NT2/D1 (cell line): ENCODE measurements at regions not wholly inside any gene's neighbourhood (a gene's known extent, or its start where the extent isn't known, plus 50 kb on each side); places are given as distances from the start of the nearest gene placed in this dataset.
"Not testable (repeated sequence)": the region's sequence is repeated elsewhere in the genome, so short reads cannot be mapped to it uniquely, and the experiment has no call there.

Experiments used
- DNase-seq: peaks from one replicate; pipeline ENCODE4 v3.0.0-alpha.2; 2011; ENCODE audit warnings: low read depth, low spot score
- H3K27me3 ChIP-seq: 2 replicates; pipeline ENCODE4 v1.6.0; 2011; ENCODE audit warnings: mild to moderate bottlenecking; ENCODE audit not compliant: insufficient read length, insufficient read depth
- H3K36me3 ChIP-seq: 2 replicates; pipeline ENCODE4 v1.6.1; 2011; ENCODE audit warnings: mild to moderate bottlenecking, low read length, mixed read lengths; ENCODE audit not compliant: insufficient read depth, insufficient read length
- H3K4me1 ChIP-seq: 2 replicates; pipeline ENCODE4 v1.5.1; 2011; ENCODE audit not compliant: insufficient read depth, insufficient read length
- H3K4me3 ChIP-seq: 2 replicates; pipeline ENCODE4 v1.5.1; 2011; ENCODE audit warnings: low read depth; ENCODE audit not compliant: insufficient read length
- H3K9ac ChIP-seq: 2 replicates; pipeline ENCODE4 v1.6.0; 2011; ENCODE audit warnings: low read depth; ENCODE audit not compliant: insufficient read length
- H3K9me3 ChIP-seq: 2 replicates; pipeline ENCODE4 v1.5.1; 2011; ENCODE audit warnings: mild to moderate bottlenecking, low read length; ENCODE audit not compliant: insufficient read depth
- SUZ12 ChIP-seq: IDR thresholded peaks from 2 replicates; pipeline ENCODE4 v1.6.1; 2011; ENCODE audit not compliant: insufficient read length, insufficient read depth; ENCODE audit errors: extremely low read depth
- YY1 ChIP-seq: IDR thresholded peaks from 2 replicates; pipeline ENCODE4 v1.6.1; 2011; ENCODE audit not compliant: insufficient read length, insufficient read depth
- ZNF274 ChIP-seq: IDR thresholded peaks from 2 replicates; pipeline ENCODE4 v1.6.1; 2011; ENCODE audit warnings: mild to moderate bottlenecking, low read depth, low read length

DNA sequence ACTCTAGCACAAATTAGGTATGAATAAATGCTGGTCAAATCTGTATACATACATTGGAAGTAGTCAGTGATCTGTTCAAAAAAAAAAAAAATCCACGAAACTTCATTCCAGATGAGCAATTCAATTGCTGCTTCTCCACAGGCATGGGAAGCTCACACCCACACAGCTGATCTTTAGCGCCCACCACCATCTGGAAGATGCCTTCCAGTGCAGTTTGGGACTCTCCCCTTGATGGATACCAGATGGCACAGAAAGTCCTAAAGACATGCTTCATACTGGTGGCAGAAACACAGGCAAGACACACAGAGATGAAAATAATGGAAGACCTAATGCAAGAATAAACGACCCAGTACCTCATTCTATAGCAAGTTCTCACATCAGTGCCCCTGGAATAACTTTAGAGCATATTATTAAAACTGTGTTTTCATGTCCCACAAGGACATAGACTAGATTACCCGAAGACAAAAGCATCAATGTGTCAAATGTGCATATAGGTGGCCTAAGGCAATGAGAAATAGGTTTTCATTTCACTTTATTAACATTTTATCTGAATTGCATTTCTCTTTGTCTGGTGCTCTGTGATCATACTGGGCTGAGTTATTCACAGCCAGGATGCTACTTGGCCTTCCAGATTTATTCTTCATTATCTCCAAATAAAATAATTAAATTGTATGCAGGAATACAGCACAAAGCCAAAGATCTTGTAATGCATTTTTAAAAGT is 135.4 kb upstream of the TAS2R1 start:
- no peaks in the 10 kb centered on the region for H3K9me3 ChIP-seq
- H3K36me3 ChIP-seq: no peaks in the 10 kb centered on the region
- no peak for TF ChIP-seq SUZ12
- TF ChIP-seq YY1: no peak
- TF ChIP-seq ZNF274: no peak
- H3K4me1 ChIP-seq: no peaks in the 10 kb centered on the region
- H3K9ac ChIP-seq: no peak overlapping the region
- no peaks in the 10 kb centered on the region for H3K27me3 ChIP-seq
- H3K4me3 ChIP-seq: no peak overlapping the region
- DNase-seq: no peak

DNA sequence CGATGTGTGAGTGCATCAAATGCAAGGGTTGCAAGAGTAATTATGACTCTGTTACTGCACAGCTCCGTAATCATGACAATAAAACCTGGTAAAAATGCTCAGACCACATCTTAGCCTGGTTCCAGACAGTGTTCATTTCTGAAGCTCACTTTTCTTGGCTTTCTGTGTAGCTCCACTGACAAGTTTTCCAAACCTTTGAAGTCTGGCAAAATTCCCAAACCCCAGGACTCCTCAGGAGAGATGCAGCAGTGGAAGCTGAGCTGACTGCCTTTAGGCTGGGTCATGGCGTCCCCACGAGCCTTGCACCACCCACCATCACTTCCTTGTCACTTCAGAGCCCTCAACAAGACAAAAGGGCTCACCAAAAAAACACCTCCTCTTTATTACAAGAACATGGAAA is 131.6 kb upstream of the TAS2R1 start:
- Histone ChIP-seq H3K36me3 (no peaks in the 10 kb centered on the region), H3K4me3 (no peak overlapping the region), H3K27me3 (no peaks in the 10 kb centered on the region), H3K4me1 (no peaks in the 10 kb centered on the region), H3K9me3 (no peaks in the 10 kb centered on the region), H3K9ac (no peak overlapping the region)
- no peak for TF ChIP-seq ZNF274
- TF ChIP-seq YY1: no peak
- no peak for TF ChIP-seq SUZ12
- no peak for DNase-seq

DNA sequence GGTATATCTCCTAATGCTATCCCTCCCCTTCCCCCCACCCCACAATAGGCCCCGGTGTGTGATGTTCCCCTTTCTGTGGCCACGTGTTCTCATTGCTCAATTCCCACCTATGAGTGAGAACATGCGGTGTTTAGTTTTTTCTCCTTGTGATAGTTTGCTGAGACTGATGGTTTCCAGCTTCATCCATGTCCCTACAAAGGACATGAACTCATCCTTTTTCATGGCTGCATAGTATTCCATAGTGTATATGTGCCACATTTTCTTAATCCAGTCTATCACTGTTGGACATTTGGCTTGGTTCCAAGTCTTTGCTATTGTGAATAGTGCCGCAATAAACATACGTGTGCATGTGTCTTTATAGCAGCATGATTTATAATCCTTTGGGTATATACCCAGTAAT is 122.5 kb upstream of the TAS2R1 start:
- H3K4me3 ChIP-seq, DNase-seq, H3K9me3 ChIP-seq: not testable (repeated sequence)

DNA sequence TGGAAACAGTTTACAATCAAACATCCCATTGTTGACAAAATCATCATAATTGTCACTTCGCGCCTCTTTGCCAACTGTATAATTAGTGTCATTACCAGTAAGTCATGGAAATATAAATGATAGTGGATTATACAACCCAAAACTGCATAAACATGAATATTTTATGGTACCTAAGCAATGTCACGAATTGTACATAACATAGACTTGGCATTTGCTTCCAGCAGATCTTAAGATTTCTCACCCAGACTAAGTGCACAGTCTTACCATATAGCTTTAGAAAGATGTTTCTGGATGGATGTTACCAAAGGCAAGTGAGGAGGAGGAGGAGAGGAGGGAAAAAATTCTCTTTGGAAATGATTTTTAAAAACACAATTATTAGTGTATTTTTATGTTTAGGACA is 113.4 kb upstream of the TAS2R1 start:
- Histone ChIP-seq H3K27me3 (no peaks in the 10 kb centered on the region), H3K4me3 (no peak overlapping the region), H3K4me1 (no peaks in the 10 kb centered on the region), H3K9me3 (no peaks in the 10 kb centered on the region), H3K36me3 (no peaks in the 10 kb centered on the region), H3K9ac (no peak overlapping the region)
- TF ChIP-seq ZNF274 (no peak), YY1 (no peak), SUZ12 (no peak)
- no peak for DNase-seq

More for the DNA sequence above, 122.5 kb upstream of the TAS2R1 start:
- not testable (repeated sequence) for H3K27me3 ChIP-seq, H3K4me1 ChIP-seq, H3K36me3 ChIP-seq, H3K9ac ChIP-seq

DNA sequence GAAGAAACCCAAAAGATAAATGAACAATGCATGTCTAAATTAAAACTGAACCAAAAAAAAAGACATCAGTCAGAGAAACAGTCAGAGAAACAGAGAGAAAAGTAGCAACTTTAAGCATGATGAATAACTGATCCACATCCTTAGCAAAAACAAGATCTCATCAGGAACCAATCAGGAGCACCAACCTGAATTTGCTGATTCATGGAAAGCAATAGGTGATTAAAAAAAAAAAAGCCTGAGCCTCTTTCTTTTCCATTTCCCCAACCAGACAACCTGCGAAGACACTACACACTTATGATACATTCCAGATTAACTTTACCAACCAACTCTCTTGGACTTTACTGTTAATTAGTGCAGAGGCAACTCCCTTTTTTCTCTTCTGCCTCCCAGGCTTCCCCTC is 112.7 kb upstream of the TAS2R1 start:
- Histone ChIP-seq H3K9ac (no peak overlapping the region), H3K9me3 (no peaks in the 10 kb centered on the region), H3K36me3 (no peaks in the 10 kb centered on the region), H3K27me3 (no peaks in the 10 kb centered on the region), H3K4me1 (no peaks in the 10 kb centered on the region), H3K4me3 (no peak overlapping the region)
- no peak for TF ChIP-seq ZNF274
- TF ChIP-seq SUZ12: no peak
- TF ChIP-seq YY1: no peak
- no peak for DNase-seq

DNA sequence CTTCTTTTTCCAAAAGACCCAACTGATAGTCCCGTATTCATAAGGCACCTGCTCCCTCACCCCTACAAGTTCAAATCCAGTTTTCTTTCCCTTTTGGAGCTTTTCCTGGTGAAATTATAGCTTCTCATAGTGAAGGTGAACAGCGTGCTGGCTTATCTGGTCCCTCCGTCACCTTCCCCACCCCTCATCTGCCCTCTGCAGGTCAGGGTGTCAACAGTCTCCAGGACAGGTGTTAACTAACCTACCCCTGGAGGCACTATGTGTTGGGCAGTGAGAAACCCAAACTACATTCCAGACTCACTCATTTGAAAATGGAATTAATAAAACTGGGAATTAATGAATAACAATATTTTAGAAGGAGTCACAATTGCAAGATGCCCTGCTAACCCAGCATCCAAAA is 109.0 kb upstream of the TAS2R1 start:
- TF ChIP-seq SUZ12 (no peak), YY1 (no peak), ZNF274 (no peak)
- DNase-seq: no peak
- Histone ChIP-seq H3K4me3 (no peak overlapping the region), H3K9me3 (no peaks in the 10 kb centered on the region), H3K36me3 (no peaks in the 10 kb centered on the region), H3K27me3 (no peaks in the 10 kb centered on the region), H3K4me1 (no peaks in the 10 kb centered on the region), H3K9ac (no peak overlapping the region)

DNA sequence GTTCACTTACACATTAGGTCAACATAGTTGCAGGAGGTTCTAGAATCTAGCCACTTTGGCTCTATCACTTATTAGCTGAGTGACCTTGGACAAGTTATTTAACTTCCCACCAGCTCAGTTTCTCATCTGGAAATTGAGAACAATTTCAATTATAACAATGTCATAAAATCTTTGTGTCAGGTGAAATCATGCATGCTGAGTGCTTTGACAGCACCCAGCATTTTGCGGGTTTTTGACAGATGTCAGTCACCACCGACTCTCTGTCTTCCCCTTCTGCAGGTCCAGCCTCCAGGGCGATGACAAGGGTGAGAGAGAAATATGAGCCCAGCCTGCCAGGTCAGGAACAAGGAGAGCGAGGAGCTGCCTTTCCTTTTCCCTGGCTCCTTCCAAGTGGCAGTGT is 107.1 kb upstream of the TAS2R1 start:
- Histone ChIP-seq H3K4me1 (no peaks in the 10 kb centered on the region), H3K27me3 (no peaks in the 10 kb centered on the region), H3K9me3 (no peaks in the 10 kb centered on the region), H3K36me3 (no peaks in the 10 kb centered on the region), H3K4me3 (no peak overlapping the region), H3K9ac (no peak overlapping the region)
- DNase-seq: no peak
- no peak for TF ChIP-seq YY1
- TF ChIP-seq ZNF274: no peak
- no peak for TF ChIP-seq SUZ12

DNA sequence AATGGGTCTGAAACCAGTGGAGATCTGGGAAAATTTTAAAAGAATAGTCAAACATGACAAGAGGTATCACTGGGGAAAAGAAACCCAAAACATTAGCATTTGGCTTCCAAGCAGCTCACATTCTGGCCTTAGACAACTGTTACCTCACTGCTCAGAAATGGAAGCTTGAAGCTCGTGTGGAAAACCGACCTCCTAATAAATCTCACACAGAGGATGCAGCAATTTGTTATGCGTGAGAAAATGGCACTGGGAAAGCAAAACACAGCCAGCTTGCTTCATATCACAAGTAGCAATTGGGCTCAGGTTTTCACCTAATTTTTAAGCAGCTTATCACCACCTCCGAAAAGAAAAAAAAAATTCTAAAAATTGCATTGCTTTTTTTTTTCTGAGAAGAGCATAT is 103.3 kb upstream of the TAS2R1 start:
- TF ChIP-seq SUZ12: no peak
- Histone ChIP-seq H3K27me3 (no peaks in the 10 kb centered on the region), H3K4me3 (no peak overlapping the region), H3K9me3 (no peaks in the 10 kb centered on the region), H3K4me1 (no peaks in the 10 kb centered on the region), H3K36me3 (no peaks in the 10 kb centered on the region), H3K9ac (no peak overlapping the region)
- no peak for DNase-seq
